Gastrocnemius medialis (tissue), 4 donors: ENCODE measurements at regions not wholly inside any gene's neighbourhood (a gene's known extent, or its start where the extent isn't known, plus 50 kb on each side); places are given as distances from the start of the nearest gene placed in this dataset.

Experiments
- POLR2A ChIP-seq, 2 donors: fragments of 450-650 bp; IDR thresholded peaks; one replicate each; pipeline ENCODE4 v1.6.1; 2017; ENCODE audit warnings: antibody characterized with exemption in 2 of 2, mild to moderate bottlenecking in 2 of 2, moderate library complexity in 2 of 2
- TF ChIP-seq, protein P1 (sequence below), 5 experiments: fragments of 450-650 bp in 3 of 5; fragments of 200-600 bp in 2 of 5; sonication (generic) in 2 of 5; IDR thresholded peaks in 4 of 5; conservative IDR thresholded peaks in 1 of 5; 1 replicate in 4 of 5; 2 replicates in 1 of 5; pipeline ENCODE4 v1.5.1; 2016 to 2019; ENCODE audit warnings: antibody characterized with exemption in 5 of 5, mild to moderate bottlenecking in 3 of 5, moderate library complexity in 3 of 5

DNA sequence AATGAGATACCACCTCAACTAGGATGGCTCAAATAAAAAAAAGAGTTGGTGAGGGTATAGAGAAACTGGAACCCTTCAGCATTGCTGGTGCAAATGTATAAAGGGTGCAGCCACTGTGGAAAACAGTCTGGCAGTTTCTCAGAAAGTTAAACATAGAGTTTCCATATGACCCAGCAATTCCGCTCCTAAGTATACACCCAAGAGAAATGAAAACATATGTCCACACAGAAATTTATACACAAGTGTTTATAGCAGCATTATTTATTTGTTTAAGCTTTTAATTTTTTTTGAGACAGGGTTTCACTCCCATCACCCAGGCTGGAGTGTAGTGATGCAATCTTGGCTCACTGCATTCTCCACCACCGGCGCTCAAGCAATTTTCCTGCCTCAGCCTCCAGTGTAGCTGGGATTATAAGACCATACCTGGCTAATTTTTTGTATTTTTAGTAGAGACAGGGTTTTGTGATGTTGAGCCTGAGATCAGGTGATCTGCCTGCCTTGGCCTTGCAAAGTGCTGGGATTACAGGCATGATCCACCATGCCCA lies 118.2 kb upstream of the KIF5B start:
- TF ChIP-seq, protein P1, sequence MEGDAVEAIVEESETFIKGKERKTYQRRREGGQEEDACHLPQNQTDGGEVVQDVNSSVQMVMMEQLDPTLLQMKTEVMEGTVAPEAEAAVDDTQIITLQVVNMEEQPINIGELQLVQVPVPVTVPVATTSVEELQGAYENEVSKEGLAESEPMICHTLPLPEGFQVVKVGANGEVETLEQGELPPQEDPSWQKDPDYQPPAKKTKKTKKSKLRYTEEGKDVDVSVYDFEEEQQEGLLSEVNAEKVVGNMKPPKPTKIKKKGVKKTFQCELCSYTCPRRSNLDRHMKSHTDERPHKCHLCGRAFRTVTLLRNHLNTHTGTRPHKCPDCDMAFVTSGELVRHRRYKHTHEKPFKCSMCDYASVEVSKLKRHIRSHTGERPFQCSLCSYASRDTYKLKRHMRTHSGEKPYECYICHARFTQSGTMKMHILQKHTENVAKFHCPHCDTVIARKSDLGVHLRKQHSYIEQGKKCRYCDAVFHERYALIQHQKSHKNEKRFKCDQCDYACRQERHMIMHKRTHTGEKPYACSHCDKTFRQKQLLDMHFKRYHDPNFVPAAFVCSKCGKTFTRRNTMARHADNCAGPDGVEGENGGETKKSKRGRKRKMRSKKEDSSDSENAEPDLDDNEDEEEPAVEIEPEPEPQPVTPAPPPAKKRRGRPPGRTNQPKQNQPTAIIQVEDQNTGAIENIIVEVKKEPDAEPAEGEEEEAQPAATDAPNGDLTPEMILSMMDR (IDR thresholded peaks at IDR 0.05 in 4 of 5, conservative IDR thresholded peaks at IDR 0.05 in 1 of 5) = no peak
- no peak for TF ChIP-seq POLR2A (IDR thresholded peaks at IDR 0.05)
